A549 (cell line): ENCODE measurements at regions not wholly inside any gene's neighbourhood (a gene's known extent, or its start where the extent isn't known, plus 50 kb on each side); places are given as distances from the start of the nearest gene placed in this dataset.

Experiments
- ATAC-seq, 2 experiments: fragments of 200-7000 bp in 1 of 2; fragments of >200 bp in 1 of 2; cut with Nextera tagmentation in 1 of 2; cut with Tn5 transposase in 1 of 2; 3 replicates each; pipeline versions ENCODE4 v1.8.0 to v1.9.1; 2018 to 2020; ENCODE audit warnings: mild to moderate bottlenecking in 1 of 2, moderate library complexity in 1 of 2
- CTCF ChIA-PET: fragments of 300-600 bp; sonication (Branson Sonifier 250); formaldehyde crosslinking; extraction: SDS; loops from one replicate; lab custom pipeline; 2021; ENCODE audit warnings: antibody characterized with exemption, inconsistent platforms; lab: Yijun Ruan, JAX
- POLR2A ChIA-PET: fragments of 350-600 bp; formaldehyde crosslinking; extraction: SDS; loops from one replicate; lab custom pipeline; 2021; ENCODE audit warnings: antibody characterized with exemption, inconsistent platforms; lab: Yijun Ruan, JAX
- DNase-seq, 2 experiments: peaks; one replicate each; pipeline versions ENCODE4 v3.0.0 to v3.0.0-alpha.2; 2011 to 2016; ENCODE audit warnings: low read depth in 1 of 2, low spot score in 1 of 2
- FAIRE-seq: peaks from 2 replicates; lab custom pipeline; 2011; peaks lifted over from hg19 to GRCh38; lab: Jason Lieb, UNC
- H3K27ac ChIP-seq, 2 experiments: fragments of >200 bp; sonication (Bioruptor Twin); formaldehyde crosslinking; 3 replicates each; pipeline ENCODE4 v1.5.1; 2016 to 2017
- H3K4me1 ChIP-seq: fragments of >200 bp; sonication (Bioruptor Twin); formaldehyde crosslinking; 3 replicates; pipeline ENCODE4 v1.6.1; 2016
- H3K4me2 ChIP-seq: fragments of >200 bp; sonication (Bioruptor Twin); formaldehyde crosslinking; 3 replicates; pipeline ENCODE4 v1.6.1; 2016
- H3K4me3 ChIP-seq: fragments of >200 bp; sonication (Bioruptor Twin); formaldehyde crosslinking; 3 replicates; pipeline ENCODE4 v1.5.1; 2016
- H3K9me3 ChIP-seq: fragments of >200 bp; sonication (Bioruptor Twin); formaldehyde crosslinking; 3 replicates; pipeline ENCODE4 v1.6.1; 2016
- BCL3 ChIP-seq: fragments of >200 bp; sonication (Bioruptor Twin); formaldehyde crosslinking; IDR thresholded peaks from 3 replicates; pipeline ENCODE4 v1.6.1; 2016
- BHLHE40 ChIP-seq: IDR thresholded peaks from 2 replicates; pipeline ENCODE4 v1.6.1; 2012; ENCODE audit warnings: low read depth, low read length, inconsistent platforms
- CBX8 ChIP-seq: fragments of 200-600 bp; sonication (generic); IDR thresholded peaks from 2 replicates; pipeline ENCODE4 v1.6.1; 2016
- CEBPB ChIP-seq, 2 experiments: fragments of >200 bp in 1 of 2; sonication (Bioruptor Twin) in 1 of 2; formaldehyde crosslinking in 1 of 2; IDR thresholded peaks; 2 replicates each; pipeline ENCODE4 v1.6.1; 2012 to 2016
- CHD2 ChIP-seq: fragments of 150-350 bp; IDR thresholded peaks from 2 replicates; pipeline ENCODE4 v1.6.1; 2014; ENCODE audit warnings: low read length; ENCODE audit not compliant: partially characterized antibody
- CHD4 ChIP-seq: fragments of 200-600 bp; sonication (generic); IDR thresholded peaks from 2 replicates; pipeline ENCODE4 v1.6.1; 2016; ENCODE audit warnings: antibody characterized with exemption, mild to moderate bottlenecking, borderline replicate concordance
- E2F6 ChIP-seq: IDR thresholded peaks from 2 replicates; pipeline ENCODE4 v1.6.1; 2012; ENCODE audit warnings: low read depth, borderline replicate concordance
- ELK1 ChIP-seq: fragments of 150-350 bp; IDR thresholded peaks from 2 replicates; pipeline ENCODE4 v1.6.1; 2014; ENCODE audit warnings: low read depth, mild to moderate bottlenecking, low read length
- FOSB ChIP-seq: fragments of 250-450 bp; sonication (Bioruptor Pico); IDR thresholded peaks from 2 replicates; pipeline ENCODE4 v1.5.0; 2020; ENCODE audit warnings: mild to moderate bottlenecking, moderate library complexity
- FOSL2 ChIP-seq, 2 experiments: fragments of 450-650 bp in 1 of 2; fragments of >200 bp in 1 of 2; sonication (Bioruptor Twin) in 1 of 2; formaldehyde crosslinking; IDR thresholded peaks; 2 replicates each; pipeline versions ENCODE4 v1.5.0 to v1.6.1; 2016 to 2020; ENCODE audit warnings: mild to moderate bottlenecking in 1 of 2, moderate library complexity in 1 of 2
- GATA3 ChIP-seq: IDR thresholded peaks from 2 replicates; pipeline ENCODE4 v1.6.1; 2012; ENCODE audit warnings: borderline replicate concordance
- HOXA7 ChIP-seq: fragments of 250-450 bp; sonication (Bioruptor Pico); IDR thresholded peaks from 2 replicates; pipeline ENCODE4 v1.5.0; 2020; ENCODE audit warnings: mild to moderate bottlenecking, moderate library complexity
- HOXB13 ChIP-seq: fragments of 250-450 bp; sonication (Bioruptor Pico); IDR thresholded peaks from 2 replicates; pipeline ENCODE4 v1.5.0; 2020; ENCODE audit warnings: low read depth, mild to moderate bottlenecking, moderate library complexity
- MAFK ChIP-seq: fragments of 450-650 bp; IDR thresholded peaks from 2 replicates; pipeline ENCODE4 v1.6.1; 2014; ENCODE audit not compliant: partially characterized antibody
- NFE2L2 ChIP-seq: fragments of 150-350 bp; conservative IDR thresholded peaks from 2 replicates; pipeline ENCODE4 v1.6.1; 2014; ENCODE audit warnings: low read length
- NPAS2 ChIP-seq: fragments of 250-450 bp; sonication (Bioruptor Pico); IDR thresholded peaks from 2 replicates; pipeline ENCODE4 v1.8.0; 2022; ENCODE audit warnings: mild to moderate bottlenecking, moderate library complexity, borderline replicate concordance
- NR3C1 ChIP-seq: fragments of >200 bp; sonication (Bioruptor Twin); formaldehyde crosslinking; IDR thresholded peaks from 3 replicates; pipeline ENCODE4 v1.6.1; 2017
- POLR2A ChIP-seq: IDR thresholded peaks from 2 replicates; pipeline ENCODE4 v1.6.1; 2012; ENCODE audit warnings: mild to moderate bottlenecking, low read length
- USF2 ChIP-seq: fragments of 450-650 bp; IDR thresholded peaks from 2 replicates; pipeline ENCODE4 v1.6.1; 2014; ENCODE audit warnings: antibody characterized with exemption
- ZFP36 ChIP-seq: fragments of 450-650 bp; IDR thresholded peaks from 2 replicates; pipeline ENCODE4 v1.6.1; 2014; ENCODE audit warnings: borderline replicate concordance; ENCODE audit not compliant: partially characterized antibody
- WGBS: methylation state at CpG from one replicate; pipeline ENCODE4 v1.1.6; 2017; ENCODE audit errors: missing lambda C conversion rate; 5-methylcytosine and 5-hydroxymethylcytosine counted together
- TF ChIP-seq, protein P1 (sequence below): IDR thresholded peaks from 2 replicates; pipeline ENCODE4 v1.6.1; 2012
- TF ChIP-seq, protein P2 (sequence below): IDR thresholded peaks from 2 replicates; pipeline ENCODE4 v1.6.1; 2012

DNA sequence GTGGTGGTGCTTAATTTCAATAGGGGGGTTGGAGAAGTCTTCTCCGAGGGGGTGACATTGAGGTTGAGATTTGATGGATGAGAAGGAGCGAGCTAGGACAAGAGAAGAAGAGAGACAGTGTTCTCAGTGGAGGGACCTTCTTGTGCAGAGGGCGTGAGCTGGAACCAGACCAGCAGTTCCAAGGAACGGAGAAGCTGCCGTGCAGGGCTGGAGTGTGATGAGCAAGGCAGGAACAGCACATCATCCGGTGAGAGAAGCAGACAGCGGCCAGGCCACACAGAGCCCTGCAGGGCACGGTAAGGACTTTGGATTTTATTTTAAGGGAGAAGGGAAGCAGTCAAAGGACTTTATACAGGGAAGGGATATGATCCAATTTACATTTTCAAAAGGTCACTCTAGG, 206.9 kb downstream of the MELK start:
- H3K9me3 ChIP-seq: no peaks in the 10 kb centered on the region
- TF ChIP-seq GATA3: no peak
- no peak for TF ChIP-seq NR3C1
- no peak for TF ChIP-seq FOSB (CRISPR knock-in tag)
- TF ChIP-seq CBX8: no peak
- no peak for TF ChIP-seq HOXA7 (CRISPR knock-in tag)
- no peak for TF ChIP-seq HOXB13 (CRISPR knock-in tag)
- TF ChIP-seq, all 56 proteins: peak for 0
- FAIRE-seq (no peak), DNase-seq (no peak), ATAC-seq (peak in 1 of 2 experiments; percentile 30; a peak in 1 of 6 replicates)
- H3K4me1 ChIP-seq: no peaks in the 10 kb centered on the region
- H3K27ac ChIP-seq: no peak overlapping the region
- ChIA-PET CTCF (interaction anchor here (1.5 kb wide), 1 partner anchor 13 kb away, joined by 3 read pairs; no protein-coding TSS in a partner anchor), POLR2A (no interaction called here)
- WGBS: 58% methylated on average over 8 of the region's 8 CpGs
- no peak overlapping the region for H3K4me2 ChIP-seq
- no peak overlapping the region for H3K4me3 ChIP-seq

DNA sequence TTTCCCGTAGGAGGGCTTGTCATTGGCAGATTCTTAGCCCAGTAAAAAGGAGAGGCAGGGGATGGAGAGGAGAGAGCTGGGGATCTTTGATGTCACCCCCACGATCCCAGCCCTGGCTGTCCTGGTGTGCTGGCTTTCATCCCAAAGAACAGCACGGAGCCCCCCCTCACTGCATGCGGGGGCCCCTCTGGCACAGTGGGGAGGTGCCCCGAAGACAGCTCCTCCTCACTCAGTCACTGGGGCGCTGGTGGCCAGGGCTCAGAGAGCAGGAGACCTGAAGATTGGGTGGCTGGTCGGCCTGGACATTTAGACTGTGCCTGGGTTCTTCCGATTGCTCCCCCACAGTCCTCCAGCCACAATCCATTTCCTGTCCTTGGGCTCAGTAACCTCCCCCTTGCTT, 207.5 kb downstream of the MELK start:
- ATAC-seq: no peak
- FAIRE-seq: no peak
- Histone ChIP-seq H3K4me1 (no peaks in the 10 kb centered on the region), H3K9me3 (no peaks in the 10 kb centered on the region), H3K4me2 (no peak overlapping the region), H3K27ac (no peak overlapping the region), H3K4me3 (no peak overlapping the region)
- DNase-seq: no peak
- ChIA-PET CTCF (interaction anchor here (1.5 kb wide), 1 partner anchor 14 kb away, joined by 3 read pairs; no protein-coding TSS in a partner anchor), POLR2A (no interaction called here)
- TF ChIP-seq, protein P1, sequence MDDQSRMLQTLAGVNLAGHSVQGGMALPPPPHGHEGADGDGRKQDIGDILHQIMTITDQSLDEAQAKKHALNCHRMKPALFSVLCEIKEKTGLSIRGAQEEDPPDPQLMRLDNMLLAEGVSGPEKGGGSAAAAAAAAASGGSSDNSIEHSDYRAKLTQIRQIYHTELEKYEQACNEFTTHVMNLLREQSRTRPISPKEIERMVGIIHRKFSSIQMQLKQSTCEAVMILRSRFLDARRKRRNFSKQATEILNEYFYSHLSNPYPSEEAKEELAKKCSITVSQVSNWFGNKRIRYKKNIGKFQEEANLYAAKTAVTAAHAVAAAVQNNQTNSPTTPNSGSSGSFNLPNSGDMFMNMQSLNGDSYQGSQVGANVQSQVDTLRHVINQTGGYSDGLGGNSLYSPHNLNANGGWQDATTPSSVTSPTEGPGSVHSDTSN: no peak
- WGBS: 31% methylated on average over 8 of the region's 8 CpGs

GRCh38 chr9:36781533-36781932, 208.8 kb downstream of the MELK start:
- ChIA-PET POLR2A (no interaction called here), CTCF (interaction anchor here (1.6 kb wide), 1 partner anchor 17 kb away, joined by 4 read pairs; no protein-coding TSS in a partner anchor)
- Histone ChIP-seq H3K4me1 (no peaks in the 10 kb centered on the region), H3K4me2 (no peak overlapping the region), H3K4me3 (no peak overlapping the region), H3K27ac (no peak overlapping the region), H3K9me3 (no peaks in the 10 kb centered on the region)
- WGBS: 44% methylated on average over 10 of the region's 10 CpGs
- TF ChIP-seq MAFK (no peak), NPAS2 (CRISPR knock-in tag) (no peak), FOSL2 (IDR thresholded peaks at IDR 0.05) (no peak), FOSL2 (CRISPR knock-in tag; IDR thresholded peaks at IDR 0.05) (no peak; the same call in 1 of the 2 replicates), CHD4 (no peak), BCL3 (no peak), E2F6 (no peak), NFE2L2 (no peak), USF2 (no peak), CEBPB (IDR thresholded peaks at IDR 0.05) (no peak), ELK1 (no peak), CHD2 (no peak), POLR2A (no peak), BHLHE40 (no peak), ZFP36 (no peak)
- TF ChIP-seq, protein P2, sequence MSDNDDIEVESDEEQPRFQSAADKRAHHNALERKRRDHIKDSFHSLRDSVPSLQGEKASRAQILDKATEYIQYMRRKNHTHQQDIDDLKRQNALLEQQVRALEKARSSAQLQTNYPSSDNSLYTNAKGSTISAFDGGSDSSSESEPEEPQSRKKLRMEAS: no peak
- ATAC-seq: peak; percentile 48 to 57; a peak in 3 of 6 replicates
- peak in 1 of 2 experiments; percentile 9 for DNase-seq
- FAIRE-seq: no peak
